T-cell (primary cell): ENCODE measurements at regions not wholly inside any gene's neighbourhood (a gene's known extent, or its start where the extent isn't known, plus 50 kb on each side); places are given as distances from the start of the nearest gene placed in this dataset.

Experiments
- ATAC-seq, 4 experiments: fragments of 200-7000 bp in 3 of 4; fragments of 150-1000 bp in 1 of 4; cut with Tn5 transposase; replicated peaks in 1 of 4; 1 replicate in 3 of 4; 2 replicates in 1 of 4; pipeline ENCODE4 v1.10.0; 2021; ENCODE audit warnings: moderate library complexity in 3 of 4, mild to moderate bottlenecking in 2 of 4, moderate number of reproducible peaks in 1 of 4
- CTCF ChIA-PET, 2 donors: fragments of 300-600 bp; sonication (Branson Sonifier 250); formaldehyde crosslinking; loops; one replicate each; lab custom pipeline; 2022; ENCODE audit warnings: antibody characterized with exemption in 2 of 2; lab: Charles Lee
- POLR2A ChIA-PET, 2 donors: fragments of 300-600 bp; sonication (Branson Sonifier 250); formaldehyde crosslinking; loops; one replicate each; lab custom pipeline; 2022; ENCODE audit warnings: antibody characterized with exemption in 2 of 2; lab: Charles Lee
- DNase-seq, 35 experiments: peaks; one replicate each; pipeline versions ENCODE4 v3.0.0 to v3.0.0-alpha.2; 2013 to 2023
- H3K27ac ChIP-seq: one replicate; pipeline ENCODE4 v1.5.1; 2013; ENCODE audit warnings: low read length
- H3K27me3 ChIP-seq, 2 experiments: replicated peaks in 1 of 2; 1 replicate in 1 of 2; 2 replicates in 1 of 2; pipeline versions ENCODE4 v1.6.1 to v1.7.0; 2013; ENCODE audit warnings: low read length in 1 of 2, mixed read lengths in 1 of 2; ENCODE audit not compliant: control insufficient read depth in 2 of 2, insufficient read depth in 2 of 2; ENCODE audit errors: extremely low read depth in 1 of 2
- H3K36me3 ChIP-seq, 2 donors: 1 replicate in 1 of 2; 2 replicates in 1 of 2; pipeline versions ENCODE4 v1.6.1 to v1.7.0; 2013; ENCODE audit warnings: low read length in 1 of 2; ENCODE audit not compliant: control insufficient read depth in 2 of 2, insufficient read depth in 1 of 2; ENCODE audit errors: extremely low read depth in 1 of 2
- H3K4me1 ChIP-seq, 2 experiments: 1 replicate in 1 of 2; 2 replicates in 1 of 2; pipeline versions ENCODE4 v1.6.1 to v1.7.0; 2013; ENCODE audit warnings: low read length in 2 of 2, mixed read lengths in 1 of 2; ENCODE audit not compliant: insufficient read depth in 2 of 2, control insufficient read depth in 1 of 2; ENCODE audit errors: extremely low read depth in 1 of 2
- H3K4me3 ChIP-seq, 2 donors: 1 replicate in 1 of 2; 2 replicates in 1 of 2; pipeline versions ENCODE4 v1.5.1 to v1.7.0; 2013; ENCODE audit warnings: mild to moderate bottlenecking in 2 of 2, low read length in 1 of 2, moderate library complexity in 1 of 2; ENCODE audit not compliant: control insufficient read depth in 1 of 2; ENCODE audit errors: extremely low read depth in 1 of 2
- H3K9me3 ChIP-seq: 2 replicates; pipeline ENCODE4 v1.7.0; 2013
- H3K27ac Mint-ChIP-seq, 2 donors: one replicate each; pipeline ENCODE4 v1.8.0; 2020 to 2021; ENCODE audit warnings: mild to moderate bottlenecking in 2 of 2, mixed read lengths in 2 of 2
- H3K27me3 Mint-ChIP-seq, 2 donors: one replicate each; pipeline ENCODE4 v1.8.0; 2021 to 2022; ENCODE audit warnings: mixed read lengths in 2 of 2
- H3K36me3 Mint-ChIP-seq: one replicate; pipeline ENCODE4 v1.8.0; 2021; ENCODE audit warnings: mixed read lengths
- H3K4me1 Mint-ChIP-seq, 3 donors: one replicate each; pipeline ENCODE4 v1.8.0; 2020 to 2022; ENCODE audit warnings: mixed read lengths in 3 of 3, mild to moderate bottlenecking in 1 of 3
- H3K4me3 Mint-ChIP-seq, 3 donors: one replicate each; pipeline ENCODE4 v1.8.0; 2020 to 2022; ENCODE audit warnings: mild to moderate bottlenecking in 3 of 3, mixed read lengths in 3 of 3, moderate library complexity in 3 of 3
- H3K9me3 Mint-ChIP-seq, 3 donors: one replicate each; pipeline ENCODE4 v1.8.0; 2020 to 2022; ENCODE audit warnings: mixed read lengths in 3 of 3
- WGBS: methylation state at CpG from one replicate; pipeline ENCODE4 v1.1.5; 2013; ENCODE audit warnings: missing lambda C conversion rate; ENCODE audit not compliant: insufficient coverage; 5-methylcytosine and 5-hydroxymethylcytosine counted together

DNA sequence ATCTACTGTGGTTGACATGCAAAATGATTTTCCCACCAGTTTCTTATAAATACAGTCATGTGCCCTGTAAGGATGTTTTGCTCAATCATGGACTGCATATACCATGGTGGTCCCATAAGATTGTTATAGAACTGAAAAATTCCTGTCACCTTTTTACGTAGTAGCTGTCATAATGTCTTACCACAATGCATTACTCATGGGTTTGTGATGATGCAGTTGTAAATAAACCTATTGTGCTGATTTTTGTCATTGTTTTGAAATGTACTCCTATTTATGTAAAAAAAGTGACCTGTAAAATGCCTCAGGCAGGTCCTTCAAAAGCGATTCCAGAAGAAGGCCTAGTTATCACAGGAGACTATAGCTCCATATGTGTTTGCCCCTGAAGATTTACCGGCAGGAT, 695.4 kb upstream of the KIF2B start:
- peaks cover 0 to 15% (median 0%) of the 10 kb centered on the region in 3 donors for H3K9me3 Mint-ChIP-seq
- H3K4me1 ChIP-seq = no peaks in the 10 kb centered on the region
- no peaks in the 10 kb centered on the region for H3K27me3 ChIP-seq
- no peaks in the 10 kb centered on the region for H3K27me3 Mint-ChIP-seq
- H3K4me3 ChIP-seq = no peak overlapping the region
- CTCF ChIA-PET = no interaction called here
- POLR2A ChIA-PET = no interaction called here
- no peak overlapping the region for H3K27ac ChIP-seq
- WGBS = no CpG with 5 or more reads among the region's 3 CpGs
- no peak overlapping the region for H3K27ac Mint-ChIP-seq
- no peaks in the 10 kb centered on the region for H3K9me3 ChIP-seq
- no peak for DNase-seq
- H3K4me3 Mint-ChIP-seq = no peak overlapping the region
- ATAC-seq = no peak
- H3K4me1 Mint-ChIP-seq = no peaks in the 10 kb centered on the region
- no peaks in the 10 kb centered on the region for H3K36me3 Mint-ChIP-seq
- no peaks in the 10 kb centered on the region for H3K36me3 ChIP-seq

DNA sequence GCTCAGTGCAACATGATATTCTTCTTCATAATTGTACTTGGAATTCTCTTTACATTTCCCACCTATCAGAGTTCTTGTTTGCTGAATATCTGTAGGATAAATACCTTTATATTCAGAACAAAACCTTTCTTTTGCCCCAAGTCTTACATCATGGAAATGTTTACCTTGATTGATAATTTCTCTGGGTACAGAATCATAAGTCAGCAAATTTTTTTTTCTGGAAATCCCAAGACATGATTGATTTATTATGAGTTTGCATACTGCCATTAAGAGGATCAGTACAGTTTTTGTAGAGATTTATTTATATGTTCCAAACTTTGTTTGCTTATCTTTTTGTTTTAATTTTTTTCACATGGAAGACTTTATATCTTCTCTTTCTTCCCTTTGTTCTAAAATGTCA, 699.8 kb upstream of the KIF2B start:
- no peaks in the 10 kb centered on the region for H3K27me3 Mint-ChIP-seq

GRCh38 chr17:53119773-53120172, 703.0 kb upstream of the KIF2B start:
- H3K36me3 Mint-ChIP-seq = no peaks in the 10 kb centered on the region
- no peak overlapping the region for H3K27ac Mint-ChIP-seq
- ChIA-PET POLR2A (no interaction called here), CTCF (no interaction called here)
- H3K4me3 Mint-ChIP-seq = no peak overlapping the region
- ATAC-seq (no peak), DNase-seq (no peak)
- H3K27ac ChIP-seq = no peak overlapping the region
- no peaks in the 10 kb centered on the region for H3K36me3 ChIP-seq
- H3K4me1 Mint-ChIP-seq = no peaks in the 10 kb centered on the region
- H3K9me3 Mint-ChIP-seq = peaks cover 8 to 25% (median 9%) of the 10 kb centered on the region in 3 donors
- no peaks in the 10 kb centered on the region for H3K27me3 ChIP-seq
- H3K4me3 ChIP-seq = no peak overlapping the region
- H3K27me3 Mint-ChIP-seq = no peaks in the 10 kb centered on the region
- no peaks in the 10 kb centered on the region for H3K9me3 ChIP-seq
- no peaks in the 10 kb centered on the region for H3K4me1 ChIP-seq
- no CpG with 5 or more reads among the region's 2 CpGs for WGBS

More for the DNA sequence above, 699.8 kb upstream of the KIF2B start:
- no peaks in the 10 kb centered on the region for H3K36me3 Mint-ChIP-seq
- no peak for ATAC-seq
- no peaks in the 10 kb centered on the region for H3K4me1 Mint-ChIP-seq
- Histone ChIP-seq H3K4me1 (no peaks in the 10 kb centered on the region), H3K4me3 (no peak overlapping the region), H3K27me3 (no peaks in the 10 kb centered on the region), H3K36me3 (no peaks in the 10 kb centered on the region), H3K9me3 (no peaks in the 10 kb centered on the region), H3K27ac (no peak overlapping the region)
- DNase-seq = no peak
- POLR2A ChIA-PET = no interaction called here
- no peak overlapping the region for H3K4me3 Mint-ChIP-seq
- H3K9me3 Mint-ChIP-seq = peaks cover 0 to 7% (median 5%) of the 10 kb centered on the region in 3 donors
- CTCF ChIA-PET = no interaction called here
- no peak overlapping the region for H3K27ac Mint-ChIP-seq

GRCh38 chr17:53118948-53119347, 703.8 kb upstream of the KIF2B start:
- ChIA-PET CTCF (no interaction called here), POLR2A (no interaction called here)
- 50% methylated on average over 1 of the region's 2 CpGs for WGBS
- ATAC-seq (no peak), DNase-seq (no peak)
- Mint-ChIP-seq H3K4me3 (no peak overlapping the region), H3K9me3 (peaks cover 8 to 25% (median 9%) of the 10 kb centered on the region in 3 donors), H3K27me3 (no peaks in the 10 kb centered on the region), H3K27ac (no peak overlapping the region), H3K4me1 (no peaks in the 10 kb centered on the region), H3K36me3 (no peaks in the 10 kb centered on the region)
- Histone ChIP-seq H3K4me1 (no peaks in the 10 kb centered on the region), H3K27ac (no peak overlapping the region), H3K4me3 (no peak overlapping the region), H3K27me3 (no peaks in the 10 kb centered on the region), H3K36me3 (no peaks in the 10 kb centered on the region), H3K9me3 (no peaks in the 10 kb centered on the region)

GRCh38 chr17:53106886-53107285, 715.8 kb upstream of the KIF2B start:
- Mint-ChIP-seq H3K36me3 (no peaks in the 10 kb centered on the region), H3K9me3 (peaks cover 0 to 23% (median 12%) of the 10 kb centered on the region in 3 donors), H3K4me3 (no peak overlapping the region), H3K4me1 (no peaks in the 10 kb centered on the region), H3K27me3 (no peaks in the 10 kb centered on the region), H3K27ac (no peak overlapping the region)
- CTCF ChIA-PET = no interaction called here
- Histone ChIP-seq H3K9me3 (no peaks in the 10 kb centered on the region), H3K36me3 (no peaks in the 10 kb centered on the region), H3K4me1 (no peaks in the 10 kb centered on the region), H3K27me3 (no peaks in the 10 kb centered on the region), H3K4me3 (no peak overlapping the region), H3K27ac (no peak overlapping the region)
- DNase-seq (no peak), ATAC-seq (no peak)
- POLR2A ChIA-PET = no interaction called here

GRCh38 chr17:53101706-53102105, 721.0 kb upstream of the KIF2B start:
- Histone ChIP-seq H3K27me3 (no peaks in the 10 kb centered on the region), H3K4me3 (no peak overlapping the region), H3K9me3 (no peaks in the 10 kb centered on the region), H3K4me1 (no peaks in the 10 kb centered on the region), H3K27ac (no peak overlapping the region), H3K36me3 (no peaks in the 10 kb centered on the region)
- ATAC-seq (no peak), DNase-seq (no peak)
- ChIA-PET POLR2A (no interaction called here), CTCF (no interaction called here)
- H3K4me1 Mint-ChIP-seq = no peaks in the 10 kb centered on the region
- no peak overlapping the region for H3K27ac Mint-ChIP-seq
- H3K36me3 Mint-ChIP-seq = no peaks in the 10 kb centered on the region
- WGBS = 83% methylated on average over 2 of the region's 2 CpGs
- H3K9me3 Mint-ChIP-seq = peaks cover 10 to 20% (median 11%) of the 10 kb centered on the region in 3 donors
- H3K4me3 Mint-ChIP-seq = no peak overlapping the region
- no peaks in the 10 kb centered on the region for H3K27me3 Mint-ChIP-seq

GRCh38 chr17:53100126-53100525, 722.6 kb upstream of the KIF2B start:
- no peaks in the 10 kb centered on the region for H3K4me1 Mint-ChIP-seq
- ATAC-seq = no peak
- no peaks in the 10 kb centered on the region for H3K4me1 ChIP-seq
- no peak overlapping the region for H3K4me3 ChIP-seq
- no peak overlapping the region for H3K4me3 Mint-ChIP-seq
- ChIA-PET POLR2A (no interaction called here), CTCF (no interaction called here)
- H3K27me3 ChIP-seq = no peaks in the 10 kb centered on the region
- H3K36me3 ChIP-seq = no peaks in the 10 kb centered on the region
- no peaks in the 10 kb centered on the region for H3K36me3 Mint-ChIP-seq
- WGBS = no CpG with 5 or more reads among the region's 3 CpGs
- no peak overlapping the region for H3K27ac ChIP-seq
- no peaks in the 10 kb centered on the region for H3K27me3 Mint-ChIP-seq
- no peaks in the 10 kb centered on the region for H3K9me3 ChIP-seq
- no peak for DNase-seq
- H3K27ac Mint-ChIP-seq = no peak overlapping the region
- H3K9me3 Mint-ChIP-seq = peaks cover 10 to 27% (median 13%) of the 10 kb centered on the region in 3 donors
